HG03469 (cell line): ENCODE measurements at regions not wholly inside any gene's neighbourhood (a gene's known extent, or its start where the extent isn't known, plus 50 kb on each side); places are given as distances from the start of the nearest gene placed in this dataset.
A peak's percentile ranks its signal among the peaks of the same experiment; 100 is the strongest.
"Not testable (repeated sequence)": the region's sequence is repeated elsewhere in the genome, so short reads cannot be mapped to it uniquely, and the experiment has no call there.

Source experiments
- ATAC-seq: cut with Tn5 transposase; IDR thresholded peaks from one replicate; pipeline ENCODE4 v1.9.1; 2021; ENCODE audit warnings: mild to moderate bottlenecking, moderate library complexity, moderate number of reproducible peaks; ENCODE audit not compliant: unreplicated experiment

- no peak for ATAC-seq
Observed at GRCh38 chr9:78123808-78124207, 92.2 kb upstream of the GNAQ start.

- ATAC-seq: no peak
Observed at GRCh38 chr9:78122631-78123030, 91.0 kb upstream of the GNAQ start.

GRCh38 chr9:78121488-78121887 lies 89.9 kb upstream of the GNAQ start:
- ATAC-seq: no peak

GRCh38 chr9:78118742-78119473 lies 87.3 kb upstream of the GNAQ start:
- ATAC-seq: peak; percentile 98

- ATAC-seq: no peak
Observed at GRCh38 chr9:78115073-78115472, 83.5 kb upstream of the GNAQ start.

- no peak for ATAC-seq
Observed at GRCh38 chr9:78114581-78114980, 83.0 kb upstream of the GNAQ start.

- ATAC-seq: no peak
Observed at GRCh38 chr9:78112406-78112805, 80.8 kb upstream of the GNAQ start.

- no peak for ATAC-seq
Observed at GRCh38 chr9:78112004-78112403, 80.4 kb upstream of the GNAQ start.

GRCh38 chr9:78109075-78109474 lies 77.5 kb upstream of the GNAQ start:
- no peak for ATAC-seq

GRCh38 chr9:78106586-78106985 lies 75.0 kb upstream of the GNAQ start:
- ATAC-seq: not testable (repeated sequence)

GRCh38 chr9:78103971-78104433 lies 72.4 kb upstream of the GNAQ start:
- ATAC-seq: peak; percentile 93

GRCh38 chr9:78101247-78101646 lies 69.6 kb upstream of the GNAQ start:
- no peak for ATAC-seq

- no peak for ATAC-seq
Observed at GRCh38 chr9:78097541-78097940, 65.9 kb upstream of the GNAQ start.

- ATAC-seq: no peak
Observed at GRCh38 chr9:78091731-78092130, 60.1 kb upstream of the GNAQ start.

GRCh38 chr9:78089111-78089510 lies 57.5 kb upstream of the GNAQ start:
- ATAC-seq: no peak

- ATAC-seq: not testable (repeated sequence)
Observed at GRCh38 chr9:78088190-78088589, 56.6 kb upstream of the GNAQ start.
